H9 (cell line): ENCODE measurements at regions not wholly inside any gene's neighbourhood (a gene's known extent, or its start where the extent isn't known, plus 50 kb on each side); places are given as distances from the start of the nearest gene placed in this dataset.

Source experiments
- DNase-seq: peaks from one replicate; pipeline ENCODE4 v3.0.0-alpha.2; 2017
- H2AFZ ChIP-seq: one replicate; pipeline ENCODE4 v1.6.1; 2013; ENCODE audit warnings: mild to moderate bottlenecking, low read length, control low read depth, moderate library complexity
- H2AK5ac ChIP-seq: 2 replicates; pipeline ENCODE4 v1.6.1; 2013; ENCODE audit warnings: low read length, control low read depth, mixed read lengths; ENCODE audit not compliant: insufficient read length
- H2BK120ac ChIP-seq: one replicate; pipeline ENCODE4 v1.6.1; 2013; ENCODE audit warnings: low read depth, mild to moderate bottlenecking, low read length, control low read depth, inconsistent platforms; ENCODE audit not compliant: poor library complexity, severe bottlenecking
- H2BK12ac ChIP-seq: 2 replicates; pipeline ENCODE4 v1.6.1; 2013; ENCODE audit warnings: low read length, control low read depth, mixed read lengths, low read depth; ENCODE audit not compliant: insufficient read length
- H2BK15ac ChIP-seq: 2 replicates; pipeline ENCODE4 v1.6.1; 2013; ENCODE audit warnings: low read depth, low read length, control low read depth
- H2BK20ac ChIP-seq: one replicate; pipeline ENCODE4 v1.6.1; 2013; ENCODE audit warnings: low read depth, mild to moderate bottlenecking, low read length, control low read depth, inconsistent platforms; ENCODE audit not compliant: poor library complexity, severe bottlenecking
- H2BK5ac ChIP-seq: 2 replicates; pipeline ENCODE4 v1.6.1; 2013; ENCODE audit warnings: low read length, control low read depth, mixed read lengths; ENCODE audit not compliant: insufficient read length
- H3K14ac ChIP-seq: 2 replicates; pipeline ENCODE4 v1.6.1; 2013; ENCODE audit warnings: low read length, control low read depth; ENCODE audit not compliant: insufficient read depth
- H3K18ac ChIP-seq: 2 replicates; pipeline ENCODE4 v1.6.1; 2013; ENCODE audit warnings: low read depth, mild to moderate bottlenecking, mixed read lengths, low read length, control low read depth; ENCODE audit not compliant: insufficient read length
- H3K23ac ChIP-seq: 2 replicates; pipeline ENCODE4 v1.6.1; 2013; ENCODE audit warnings: low read length, control low read depth, mixed read lengths, low read depth; ENCODE audit not compliant: insufficient read length
- H3K23me2 ChIP-seq: 2 replicates; pipeline ENCODE4 v1.6.1; 2013; ENCODE audit warnings: low read depth, mild to moderate bottlenecking, mixed read lengths, low read length, control low read depth; ENCODE audit not compliant: insufficient read length, poor library complexity, severe bottlenecking
- H3K27ac ChIP-seq: 2 replicates; pipeline ENCODE4 v1.5.1; 2013; ENCODE audit warnings: low read length, control low read depth, mixed read lengths, low read depth; ENCODE audit not compliant: insufficient read length
- H3K27me3 ChIP-seq: 2 replicates; pipeline ENCODE4 v1.6.1; 2013; ENCODE audit warnings: low read length, control low read depth, inconsistent platforms; ENCODE audit not compliant: insufficient read depth
- H3K4ac ChIP-seq: 2 replicates; pipeline ENCODE4 v1.6.1; 2013; ENCODE audit warnings: low read depth, mild to moderate bottlenecking, control low read depth, inconsistent platforms, low read length, moderate library complexity
- H3K4me1 ChIP-seq: 2 replicates; pipeline ENCODE4 v1.6.1; 2013; ENCODE audit warnings: low read length, control low read depth, inconsistent platforms; ENCODE audit not compliant: insufficient read depth
- H3K4me2 ChIP-seq: 2 replicates; pipeline ENCODE4 v1.6.1; 2013; ENCODE audit warnings: low read length, control low read depth, mixed read lengths; ENCODE audit not compliant: insufficient read length, insufficient read depth
- H3K56ac ChIP-seq: 2 replicates; pipeline ENCODE4 v1.6.1; 2013; ENCODE audit warnings: low read depth, mild to moderate bottlenecking, mixed read lengths, low read length, control low read depth; ENCODE audit not compliant: insufficient read length
- H3K79me1 ChIP-seq: 2 replicates; pipeline ENCODE4 v1.6.1; 2013; ENCODE audit warnings: low read depth, mild to moderate bottlenecking, moderate library complexity, low read length, control low read depth, inconsistent platforms; ENCODE audit not compliant: insufficient read depth, poor library complexity, severe bottlenecking
- H3K79me2 ChIP-seq: 2 replicates; pipeline ENCODE4 v1.6.1; 2013; ENCODE audit warnings: low read length, control low read depth, inconsistent platforms; ENCODE audit not compliant: insufficient read depth
- H3K9ac ChIP-seq: 2 replicates; pipeline ENCODE4 v1.6.1; 2013; ENCODE audit warnings: low read length, control low read depth, mixed read lengths; ENCODE audit not compliant: insufficient read length; ENCODE audit errors: extremely low read depth
- H3K9me3 ChIP-seq: one replicate; pipeline ENCODE4 v1.6.1; 2013; ENCODE audit warnings: low read depth, low read length, inconsistent platforms; ENCODE audit not compliant: control insufficient read depth
- H3T11ph ChIP-seq: one replicate; pipeline ENCODE4 v1.6.1; 2013; ENCODE audit warnings: mild to moderate bottlenecking, low read length, control low read depth, inconsistent platforms
- H4K20me1 ChIP-seq: one replicate; pipeline ENCODE4 v1.6.1; 2013; ENCODE audit not compliant: control insufficient read depth, insufficient read length, insufficient read depth
- H4K5ac ChIP-seq: 2 replicates; pipeline ENCODE4 v1.6.1; 2013; ENCODE audit warnings: low read depth, mild to moderate bottlenecking, mixed read lengths, low read length, control low read depth; ENCODE audit not compliant: insufficient read length
- H4K8ac ChIP-seq: replicated peaks from 2 replicates; pipeline ENCODE4 v1.6.1; 2013; ENCODE audit warnings: low read length, control low read depth, mixed read lengths, low read depth; ENCODE audit not compliant: insufficient read length
- H4K91ac ChIP-seq: 2 replicates; pipeline ENCODE4 v1.6.1; 2013; ENCODE audit warnings: low read depth, mild to moderate bottlenecking, moderate library complexity, mixed read lengths, low read length, control low read depth; ENCODE audit not compliant: insufficient read length
- H3K27ac Mint-ChIP-seq, 3 experiments: 2 replicates in 2 of 3; 3 replicates in 1 of 3; pipeline ENCODE4 v1.8.0; 2020 to 2021; ENCODE audit warnings: mixed read lengths in 3 of 3, mild to moderate bottlenecking in 1 of 3, moderate library complexity in 1 of 3
- H3K27me3 Mint-ChIP-seq: 2 replicates; pipeline ENCODE4 v1.8.0; 2021; ENCODE audit warnings: low read depth, mild to moderate bottlenecking, moderate library complexity, mixed read lengths
- H3K36me3 Mint-ChIP-seq, 3 experiments: 2 replicates in 2 of 3; 3 replicates in 1 of 3; pipeline ENCODE4 v1.8.0; 2020 to 2021; ENCODE audit warnings: low read depth in 3 of 3, mixed read lengths in 3 of 3; ENCODE audit not compliant: insufficient read depth in 1 of 3
- H3K4me1 Mint-ChIP-seq, 2 experiments: 2 replicates each; pipeline ENCODE4 v1.8.0; 2020; ENCODE audit warnings: mixed read lengths in 2 of 2
- H3K4me3 Mint-ChIP-seq, 2 experiments: 2 replicates in 1 of 2; 3 replicates in 1 of 2; pipeline ENCODE4 v1.8.0; 2020 to 2021; ENCODE audit warnings: mild to moderate bottlenecking in 2 of 2, mixed read lengths in 2 of 2, moderate library complexity in 1 of 2
- H3K9me3 Mint-ChIP-seq, 2 experiments: 2 replicates in 1 of 2; 3 replicates in 1 of 2; pipeline ENCODE4 v1.8.0; 2020; ENCODE audit warnings: mild to moderate bottlenecking in 2 of 2, mixed read lengths in 2 of 2, moderate library complexity in 1 of 2
- WGBS: extraction: QIAGEN DNeasy Blood & Tissue Kit; methylation state at CpG from one replicate; pipeline ENCODE4 v1.1.7; 2013; ENCODE audit warnings: missing lambda C conversion rate, low lambda C conversion rate, mixed read lengths; ENCODE audit not compliant: insufficient read length; ENCODE audit errors: extremely low coverage; 5-methylcytosine and 5-hydroxymethylcytosine counted together
- TF ChIP-seq, protein P1 (sequence below): fragments of 200-600 bp; sonication (generic); conservative IDR thresholded peaks from 3 replicates; pipeline ENCODE4 v1.8.0; 2021; ENCODE audit warnings: antibody characterized with exemption, mild to moderate bottlenecking

DNA sequence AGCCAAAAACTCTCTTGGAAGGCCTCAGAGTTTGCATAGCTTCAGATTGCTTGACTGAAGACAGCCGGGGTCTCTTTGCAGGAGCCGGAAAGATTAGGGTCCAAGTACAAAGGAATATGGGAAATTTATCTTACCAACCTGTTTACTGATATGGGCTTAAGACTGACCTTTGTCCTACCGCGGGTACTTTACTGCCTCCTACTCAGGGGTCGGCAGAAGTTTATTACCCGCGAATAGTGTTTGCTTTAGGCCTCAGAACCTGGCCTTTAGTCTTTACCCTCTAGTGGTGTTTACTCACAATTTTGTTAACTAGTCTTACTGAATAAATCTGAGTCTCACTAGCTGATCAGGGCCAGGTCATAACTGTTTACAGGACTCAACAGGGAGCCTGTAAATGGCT is 765.4 kb upstream of the SPRY2 start:
- no peak overlapping the region for H2BK15ac ChIP-seq
- no peak overlapping the region for H2BK12ac ChIP-seq
- no peaks in the 10 kb centered on the region for H3K4me1 ChIP-seq
- Mint-ChIP-seq H3K4me3 (no peak overlapping the region), H3K9me3 (peaks cover 0 to 4% of the 10 kb centered on the region in 2 experiments; a peak in 2 of 5 replicates), H3K27ac (no peak overlapping the region), H3K27me3 (no peaks in the 10 kb centered on the region), H3K36me3 (peaks cover 0 to 2% (median 0%) of the 10 kb centered on the region in 3 experiments; a peak in 2 of 7 replicates), H3K4me1 (peaks cover 0 to 3% of the 10 kb centered on the region in 2 experiments; a peak in 3 of 4 replicates)
- no peak overlapping the region for H3K27ac ChIP-seq
- TF ChIP-seq, protein P1, sequence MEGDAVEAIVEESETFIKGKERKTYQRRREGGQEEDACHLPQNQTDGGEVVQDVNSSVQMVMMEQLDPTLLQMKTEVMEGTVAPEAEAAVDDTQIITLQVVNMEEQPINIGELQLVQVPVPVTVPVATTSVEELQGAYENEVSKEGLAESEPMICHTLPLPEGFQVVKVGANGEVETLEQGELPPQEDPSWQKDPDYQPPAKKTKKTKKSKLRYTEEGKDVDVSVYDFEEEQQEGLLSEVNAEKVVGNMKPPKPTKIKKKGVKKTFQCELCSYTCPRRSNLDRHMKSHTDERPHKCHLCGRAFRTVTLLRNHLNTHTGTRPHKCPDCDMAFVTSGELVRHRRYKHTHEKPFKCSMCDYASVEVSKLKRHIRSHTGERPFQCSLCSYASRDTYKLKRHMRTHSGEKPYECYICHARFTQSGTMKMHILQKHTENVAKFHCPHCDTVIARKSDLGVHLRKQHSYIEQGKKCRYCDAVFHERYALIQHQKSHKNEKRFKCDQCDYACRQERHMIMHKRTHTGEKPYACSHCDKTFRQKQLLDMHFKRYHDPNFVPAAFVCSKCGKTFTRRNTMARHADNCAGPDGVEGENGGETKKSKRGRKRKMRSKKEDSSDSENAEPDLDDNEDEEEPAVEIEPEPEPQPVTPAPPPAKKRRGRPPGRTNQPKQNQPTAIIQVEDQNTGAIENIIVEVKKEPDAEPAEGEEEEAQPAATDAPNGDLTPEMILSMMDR, result no peak
- no peak overlapping the region for H4K91ac ChIP-seq
- no peak overlapping the region for H2BK120ac ChIP-seq
- no peak for DNase-seq
- H3T11ph ChIP-seq, result no peak overlapping the region
- no peak overlapping the region for H4K5ac ChIP-seq
- no peak overlapping the region for H3K56ac ChIP-seq
- no peaks in the 10 kb centered on the region for H4K20me1 ChIP-seq
- H3K4ac ChIP-seq, result no peak overlapping the region
- no peak overlapping the region for H4K8ac ChIP-seq
- no peak overlapping the region for H2AK5ac ChIP-seq
- H3K4me2 ChIP-seq, result no peak overlapping the region
- H3K79me2 ChIP-seq, result no peaks in the 10 kb centered on the region
- no peaks in the 10 kb centered on the region for H3K9me3 ChIP-seq
- no CpG with 5 or more reads among the region's 7 CpGs for WGBS
- no peak overlapping the region for H3K18ac ChIP-seq
- no peak overlapping the region for H2BK20ac ChIP-seq
- no peak overlapping the region for H3K14ac ChIP-seq
- H3K79me1 ChIP-seq, result no peaks in the 10 kb centered on the region
- H3K23ac ChIP-seq, result no peak overlapping the region
- no peak overlapping the region for H3K9ac ChIP-seq
- no peak overlapping the region for H2AFZ ChIP-seq
- H3K27me3 ChIP-seq, result no peaks in the 10 kb centered on the region
- H2BK5ac ChIP-seq, result no peak overlapping the region
- H3K23me2 ChIP-seq, result no peaks in the 10 kb centered on the region
